ENCODE measurements at regions not wholly inside any gene's neighbourhood (a gene's known extent, or its start where the extent isn't known, plus 50 kb on each side); places are given as distances from the start of the nearest gene placed in this dataset.

GRCh38 chr4:116024954-116025708, 911.7 kb upstream of the NDST4 start:
- ATAC-seq (ENCODE audit: insufficient read depth, low FRiP score) (no peak), DNase-seq (no peak)
- Histone ChIP-seq H3K9ac (ENCODE audit: insufficient read depth in 1 of 2, low read length in 2 of 2) (no peak overlapping the region), H3K4me3 (no peak overlapping the region), H3K9me3 (ENCODE audit: control insufficient read depth in 4 of 4, insufficient read depth in 3 of 4, low read length in 3 of 4) (peaks cover 0 to 3% (median 1%) of the 10 kb centered on the region in 4 donors), H3K36me3 (ENCODE audit: control insufficient read depth in 4 of 4, insufficient read depth in 4 of 4, low read length in 4 of 4) (no peaks in the 10 kb centered on the region), H3K27ac (ENCODE audit: low read depth in 1 of 2, low read length in 1 of 2) (no peak overlapping the region), H3K4me1 (ENCODE audit: control insufficient read depth in 5 of 5, insufficient read depth in 5 of 5, low read length in 5 of 5) (no peaks in the 10 kb centered on the region), H3K27me3 (ENCODE audit: control insufficient read depth in 3 of 3, insufficient read depth in 3 of 3, low read length in 2 of 3) (no peaks in the 10 kb centered on the region)
- no peak for TF ChIP-seq CTCF (IDR thresholded peaks at IDR 0.05; ENCODE audit: control extremely low read depth, extremely low read depth)
- 52 to 67% methylated on average over 1 of the region's 1 CpG for WGBS, 2 donors

- ATAC-seq (ENCODE audit: insufficient read depth, low FRiP score) = no peak
- Histone ChIP-seq H3K36me3 (ENCODE audit: control insufficient read depth in 4 of 4, insufficient read depth in 4 of 4, low read length in 4 of 4) (no peaks in the 10 kb centered on the region), H3K4me1 (ENCODE audit: control insufficient read depth in 5 of 5, insufficient read depth in 5 of 5, low read length in 5 of 5) (no peaks in the 10 kb centered on the region), H3K27me3 (ENCODE audit: control insufficient read depth in 3 of 3, insufficient read depth in 3 of 3, low read length in 2 of 3) (no peaks in the 10 kb centered on the region), H3K9me3 (ENCODE audit: control insufficient read depth in 4 of 4, insufficient read depth in 3 of 4, low read length in 3 of 4) (peaks cover 0 to 17% (median 7%) of the 10 kb centered on the region in 4 donors), H3K27ac (ENCODE audit: low read depth in 1 of 2, low read length in 1 of 2) (no peak overlapping the region), H3K4me3 (no peak overlapping the region), H3K9ac (ENCODE audit: insufficient read depth in 1 of 2, low read length in 2 of 2) (no peak overlapping the region)
- 82 to 93% methylated on average over 5 of the region's 5 CpGs for WGBS, 2 donors
- no peak for DNase-seq
- TF ChIP-seq CTCF (IDR thresholded peaks at IDR 0.05; ENCODE audit: control extremely low read depth, extremely low read depth) = no peak
Observed at GRCh38 chr4:116023049-116023448, 909.6 kb upstream of the NDST4 start.

GRCh38 chr4:116020141-116020722, 906.8 kb upstream of the NDST4 start:
- Histone ChIP-seq H3K27me3 (ENCODE audit: control insufficient read depth in 3 of 3, insufficient read depth in 3 of 3, low read length in 2 of 3) (no peaks in the 10 kb centered on the region), H3K27ac (ENCODE audit: low read depth in 1 of 2, low read length in 1 of 2) (no peak overlapping the region), H3K4me1 (ENCODE audit: control insufficient read depth in 5 of 5, insufficient read depth in 5 of 5, low read length in 5 of 5) (no peaks in the 10 kb centered on the region), H3K36me3 (ENCODE audit: control insufficient read depth in 4 of 4, insufficient read depth in 4 of 4, low read length in 4 of 4) (no peaks in the 10 kb centered on the region), H3K4me3 (no peak overlapping the region), H3K9me3 (ENCODE audit: control insufficient read depth in 4 of 4, insufficient read depth in 3 of 4, low read length in 3 of 4) (peaks cover 0 to 34% (median 15%) of the 10 kb centered on the region in 4 donors), H3K9ac (ENCODE audit: insufficient read depth in 1 of 2, low read length in 2 of 2) (no peak overlapping the region)
- ATAC-seq (ENCODE audit: insufficient read depth, low FRiP score) = no peak
- WGBS, 2 donors = 74 to 84% methylated on average over 4 of the region's 4 CpGs
- no peak for DNase-seq
- no peak for TF ChIP-seq CTCF (IDR thresholded peaks at IDR 0.05; ENCODE audit: control extremely low read depth, extremely low read depth)

All from lung (tissue), 11 donors.